HEK293T (cell line): ENCODE measurements at regions not wholly inside any gene's neighbourhood (a gene's known extent, or its start where the extent isn't known, plus 50 kb on each side); places are given as distances from the start of the nearest gene placed in this dataset.

Experiments
- HDGF ChIP-seq: fragments of 450-650 bp; IDR thresholded peaks from 2 replicates; pipeline ENCODE4 v1.6.1; 2017; ENCODE audit warnings: antibody characterized with exemption, borderline replicate concordance
- TARDBP ChIP-seq: fragments of 450-650 bp; IDR thresholded peaks from 2 replicates; pipeline ENCODE4 v1.6.1; 2016

GRCh38 chr4:125254106-125254505 is 60.6 kb upstream of the FAT4 start:
- TF ChIP-seq HDGF = no peak
- no peak for TF ChIP-seq TARDBP
